ENCODE measurements at regions not wholly inside any gene's neighbourhood (a gene's known extent, or its start where the extent isn't known, plus 50 kb on each side); places are given as distances from the start of the nearest gene placed in this dataset.

GRCh38 chr2:220057391-220057790, 430.0 kb downstream of the SLC4A3 start:
- Histone ChIP-seq H3K9ac (ENCODE audit: insufficient read depth in 1 of 2, low read depth in 2 of 2, low read length in 2 of 2) (no peak overlapping the region), H3K9me3 (replicated peaks; ENCODE audit: control insufficient read depth, insufficient read depth, low read depth, low read length) (no peaks in the 10 kb centered on the region), H4K20me1 (replicated peaks; ENCODE audit: control insufficient read depth, insufficient read depth, low read length) (no peaks in the 10 kb centered on the region), H3K4me1 (replicated peaks in 1 of 2; ENCODE audit: control insufficient read depth in 2 of 2, insufficient read depth in 2 of 2, low read length in 2 of 2) (no peaks in the 10 kb centered on the region), H3K79me2 (ENCODE audit: control insufficient read depth, insufficient read depth, low read length) (no peaks in the 10 kb centered on the region), H3K36me3 (ENCODE audit: control insufficient read depth, insufficient read depth, low read length) (no peaks in the 10 kb centered on the region), H3K9me1 (ENCODE audit: control insufficient read depth, insufficient read depth, low read length) (no peaks in the 10 kb centered on the region), H2AFZ (ENCODE audit: low read depth, low read length) (no peak overlapping the region), H3K4me3 (no peak overlapping the region), H3K4me2 (ENCODE audit: insufficient read depth, low read length) (no peak overlapping the region), H3K27me3 (ENCODE audit: control insufficient read depth in 2 of 2, insufficient read depth in 2 of 2, low read length in 2 of 2) (no peaks in the 10 kb centered on the region), H3K27ac (ENCODE audit: extremely low read depth, low read depth, low read length) (no peak overlapping the region)
- intact Hi-C loops (cut with micrococcal nuclease) (no loop called here), in situ Hi-C loops (cut with MboI) (no loop called here)
- CTCF ChIA-PET (ENCODE audit: low intra/inter-chr PET ratio) = no interaction called here
- 0% methylated on average over 3 of the region's 3 CpGs for WGBS (ENCODE audit: insufficient coverage, low coverage, missing lambda C conversion rate)
- no peak for TF ChIP-seq HBP1 (CRISPR knock-in tag; IDR thresholded peaks at IDR 0.05)
- TF ChIP-seq ZNF3 (CRISPR knock-in tag; IDR thresholded peaks at IDR 0.05) = no peak
- no peak for TF ChIP-seq SREBF1 (IDR thresholded peaks at IDR 0.05; ENCODE audit: borderline replicate concordance, low read depth, low read length)
- TF ChIP-seq CBX3 (IDR thresholded peaks at IDR 0.05; ENCODE audit: borderline replicate concordance in 1 of 2, low read length in 2 of 2) = no peak
- TF ChIP-seq MEF2A (IDR thresholded peaks at IDR 0.05; ENCODE audit: control insufficient read depth, low read depth, low read length) = no peak
- no peak for TF ChIP-seq E2F4 (CRISPR knock-in tag; IDR thresholded peaks at IDR 0.05; ENCODE audit: low read depth)
- no peak for TF ChIP-seq RCOR1 (IDR thresholded peaks at IDR 0.05; ENCODE audit: borderline replicate concordance in 1 of 2, low read depth in 2 of 2, low read length in 2 of 2)
- TF ChIP-seq SAFB2 (IDR thresholded peaks at IDR 0.05; ENCODE audit: borderline replicate concordance, low read depth, low read length, severe bottlenecking) = no peak
- TF ChIP-seq LARP7 (IDR thresholded peaks at IDR 0.05) = no peak
- no peak for TF ChIP-seq ZNF274 (IDR thresholded peaks at IDR 0.05; ENCODE audit: borderline replicate concordance, low read depth, low read length)
- TF ChIP-seq ARID2 (IDR thresholded peaks at IDR 0.05) = no peak
- no peak for TF ChIP-seq NELFE (IDR thresholded peaks at IDR 0.05; ENCODE audit: insufficient read depth, insufficient read length)
- no peak for TF ChIP-seq HMG20B (CRISPR knock-in tag; IDR thresholded peaks at IDR 0.05)
- TF ChIP-seq TAL1 (IDR thresholded peaks at IDR 0.05) = no peak
- no peak for TF ChIP-seq SIN3B (IDR thresholded peaks at IDR 0.05; ENCODE audit: low read depth)
- no peak for TF ChIP-seq ZBTB2 (IDR thresholded peaks at IDR 0.05)
- no peak for TF ChIP-seq HOXB6 (CRISPR knock-in tag; IDR thresholded peaks at IDR 0.05; ENCODE audit: borderline replicate concordance)
- no peak for TF ChIP-seq MYC (IDR thresholded peaks at IDR 0.05; ENCODE audit: low read depth, low read length)
- TF ChIP-seq MYC (CRISPR knock-in tag; IDR thresholded peaks at IDR 0.05; ENCODE audit: borderline replicate concordance, low read depth) = no peak
- no peak for TF ChIP-seq SMARCE1 (IDR thresholded peaks at IDR 0.05)
- no peak for TF ChIP-seq TAF9B (IDR thresholded peaks at IDR 0.05; ENCODE audit: partially characterized antibody)
- POLR2A ChIA-PET = no interaction called here
- DNase-seq (ENCODE audit: extremely low read depth in 1 of 4, low spot score in 3 of 4) (no peak), FAIRE-seq (no peak), ATAC-seq (no peak)
- no TSS peak for BruUV-seq (replicated peaks)

Measured in K562 (cell line).